ENCODE measurements at regions not wholly inside any gene's neighbourhood (a gene's known extent, or its start where the extent isn't known, plus 50 kb on each side); places are given as distances from the start of the nearest gene placed in this dataset.
A peak's percentile ranks its signal among the peaks of the same experiment; 100 is the strongest.
"Not testable (repeated sequence)": the region's sequence is repeated elsewhere in the genome, so short reads cannot be mapped to it uniquely, and the experiment has no call there.

GRCh38 chr11:110514967-110515366 lies 85.2 kb downstream of the FDX1 start:
- DNase-seq: no peak

GRCh38 chr11:110517381-110517780 lies 87.6 kb downstream of the FDX1 start:
- DNase-seq: not testable (repeated sequence)

GRCh38 chr11:110518809-110519514 lies 89.2 kb downstream of the FDX1 start:
- DNase-seq: no peak

GRCh38 chr11:110519796-110520195 lies 90.0 kb downstream of the FDX1 start:
- DNase-seq: no peak

- DNase-seq: no peak
These were observed 92.7 kb downstream of the FDX1 start for GRCh38 chr11:110522471-110522870.

GRCh38 chr11:110524238-110524637 lies 94.5 kb downstream of the FDX1 start:
- no peak for DNase-seq

- peak; percentile 100 for DNase-seq
These were observed 96.1 kb downstream of the FDX1 start for GRCh38 chr11:110525883-110526282.

GRCh38 chr11:110526323-110526722 lies 96.6 kb downstream of the FDX1 start:
- DNase-seq: no peak

Measured in DMS79 treated with DMSO at 0.1 percent for 48 hours (cell line).